ENCODE measurements at regions not wholly inside any gene's neighbourhood (a gene's known extent, or its start where the extent isn't known, plus 50 kb on each side); places are given as distances from the start of the nearest gene placed in this dataset.

GRCh38 chr3:6250167-6250566, 610.7 kb upstream of the GRM7 start:
- TF ChIP-seq, protein P1, sequence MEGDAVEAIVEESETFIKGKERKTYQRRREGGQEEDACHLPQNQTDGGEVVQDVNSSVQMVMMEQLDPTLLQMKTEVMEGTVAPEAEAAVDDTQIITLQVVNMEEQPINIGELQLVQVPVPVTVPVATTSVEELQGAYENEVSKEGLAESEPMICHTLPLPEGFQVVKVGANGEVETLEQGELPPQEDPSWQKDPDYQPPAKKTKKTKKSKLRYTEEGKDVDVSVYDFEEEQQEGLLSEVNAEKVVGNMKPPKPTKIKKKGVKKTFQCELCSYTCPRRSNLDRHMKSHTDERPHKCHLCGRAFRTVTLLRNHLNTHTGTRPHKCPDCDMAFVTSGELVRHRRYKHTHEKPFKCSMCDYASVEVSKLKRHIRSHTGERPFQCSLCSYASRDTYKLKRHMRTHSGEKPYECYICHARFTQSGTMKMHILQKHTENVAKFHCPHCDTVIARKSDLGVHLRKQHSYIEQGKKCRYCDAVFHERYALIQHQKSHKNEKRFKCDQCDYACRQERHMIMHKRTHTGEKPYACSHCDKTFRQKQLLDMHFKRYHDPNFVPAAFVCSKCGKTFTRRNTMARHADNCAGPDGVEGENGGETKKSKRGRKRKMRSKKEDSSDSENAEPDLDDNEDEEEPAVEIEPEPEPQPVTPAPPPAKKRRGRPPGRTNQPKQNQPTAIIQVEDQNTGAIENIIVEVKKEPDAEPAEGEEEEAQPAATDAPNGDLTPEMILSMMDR (IDR thresholded peaks at IDR 0.05; ENCODE audit: poor library complexity, severe bottlenecking): no peak
- TF ChIP-seq REST (IDR thresholded peaks at IDR 0.05; ENCODE audit: borderline replicate concordance): no peak
